ENCODE measurements at regions not wholly inside any gene's neighbourhood (a gene's known extent, or its start where the extent isn't known, plus 50 kb on each side); places are given as distances from the start of the nearest gene placed in this dataset.
"Not testable (repeated sequence)": the region's sequence is repeated elsewhere in the genome, so short reads cannot be mapped to it uniquely, and the experiment has no call there.

- no peak for DNase-seq (ENCODE audit: low read depth)
Observed at GRCh38 chr2:198916548-198917080, 541.1 kb downstream of the SATB2 start.

DNA sequence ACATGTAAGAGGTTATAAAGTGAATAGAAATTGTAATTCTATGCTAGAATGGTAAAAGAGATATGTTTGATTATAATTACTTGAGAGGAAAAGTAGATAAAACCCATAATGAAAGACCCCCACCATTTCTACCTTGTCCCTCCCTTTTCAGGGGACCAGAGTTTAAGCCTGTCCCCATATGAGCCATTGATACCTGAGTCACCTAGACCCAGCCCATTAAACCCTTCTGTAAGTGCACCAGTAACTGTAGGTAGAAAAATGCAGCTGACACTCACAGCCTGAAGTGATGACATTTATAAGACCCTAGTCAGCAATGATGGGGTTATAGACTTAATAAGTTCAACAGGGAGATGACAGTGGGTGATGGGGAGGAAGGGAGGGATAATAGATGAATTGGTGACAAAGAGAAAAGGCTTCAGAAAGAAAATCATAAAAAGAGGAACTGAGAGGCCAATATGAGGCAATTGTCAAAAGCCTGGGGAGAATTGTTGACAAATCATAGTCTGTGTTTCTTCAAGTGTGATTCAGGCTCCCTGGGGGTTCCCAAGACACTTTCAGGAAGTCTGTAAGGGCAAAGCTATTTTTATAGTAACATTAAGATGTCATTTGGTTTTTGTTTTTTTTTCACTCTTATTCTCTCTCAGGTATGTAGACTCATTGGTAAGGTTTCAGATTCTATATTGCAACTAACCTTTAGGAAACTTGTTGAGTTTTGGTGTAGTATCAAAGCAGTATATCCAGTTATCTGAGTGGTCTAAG, 544.2 kb downstream of the SATB2 start:
- DNase-seq (ENCODE audit: low read depth): no peak

- no peak for DNase-seq (ENCODE audit: low read depth)
Observed at GRCh38 chr2:198909525-198910267, 548.0 kb downstream of the SATB2 start.

DNA sequence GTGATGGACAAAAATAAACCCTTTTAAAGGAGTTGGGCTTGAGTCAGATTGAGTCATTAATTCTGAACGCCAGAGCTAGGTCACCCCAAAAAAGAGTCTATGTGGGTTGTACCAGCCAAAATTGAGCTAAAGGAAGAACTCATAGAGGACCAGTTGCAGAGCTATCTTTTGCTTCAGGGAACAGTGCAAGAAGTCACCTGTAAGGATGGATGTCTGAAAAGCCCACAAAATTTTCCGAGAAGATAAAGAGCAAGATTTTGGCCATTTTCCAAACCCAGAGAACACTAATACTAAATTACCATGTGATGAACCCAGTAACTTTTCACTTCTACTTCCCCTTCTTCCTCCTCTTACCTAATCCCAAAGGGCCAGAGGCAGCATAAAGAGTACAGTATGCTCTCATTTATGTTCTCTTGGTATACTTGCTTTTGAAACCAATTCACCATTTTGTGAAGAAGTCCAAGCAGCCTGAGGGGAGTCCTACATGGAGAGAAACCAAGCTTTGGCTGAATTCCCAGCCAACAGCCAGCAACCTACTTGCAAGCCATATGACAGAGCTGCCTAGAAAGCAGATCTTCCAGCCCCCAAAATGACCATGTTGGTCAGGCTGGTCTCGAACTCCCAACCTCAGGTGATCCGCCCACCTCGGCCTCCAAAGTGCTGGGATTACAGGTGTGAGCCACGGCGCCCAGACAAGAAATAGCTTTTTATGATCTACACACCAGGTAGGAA, 551.7 kb downstream of the SATB2 start:
- DNase-seq (ENCODE audit: low read depth): no peak

DNA sequence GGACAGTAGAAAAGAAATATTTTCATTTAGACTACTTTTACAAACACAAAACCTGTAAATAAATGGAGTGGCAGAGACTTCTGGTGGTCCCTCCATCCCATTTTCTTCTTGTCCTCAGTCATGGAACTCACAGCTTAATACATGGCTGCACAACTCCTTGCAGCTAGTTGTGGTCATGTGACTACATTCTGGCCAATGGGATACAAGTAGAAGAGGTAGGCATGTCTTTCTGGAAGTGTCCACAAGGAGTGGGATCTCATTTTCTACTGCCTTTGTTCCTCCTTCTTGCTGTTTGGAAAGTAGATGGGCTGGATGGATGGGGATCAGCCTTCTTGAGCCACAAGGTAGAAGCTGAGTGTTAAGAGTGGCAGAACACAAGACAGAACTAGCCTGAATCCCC, 555.8 kb downstream of the SATB2 start:
- DNase-seq (ENCODE audit: low read depth): no peak

GRCh38 chr2:198900141-198900540, 557.6 kb downstream of the SATB2 start:
- no peak for DNase-seq (ENCODE audit: low read depth)

DNA sequence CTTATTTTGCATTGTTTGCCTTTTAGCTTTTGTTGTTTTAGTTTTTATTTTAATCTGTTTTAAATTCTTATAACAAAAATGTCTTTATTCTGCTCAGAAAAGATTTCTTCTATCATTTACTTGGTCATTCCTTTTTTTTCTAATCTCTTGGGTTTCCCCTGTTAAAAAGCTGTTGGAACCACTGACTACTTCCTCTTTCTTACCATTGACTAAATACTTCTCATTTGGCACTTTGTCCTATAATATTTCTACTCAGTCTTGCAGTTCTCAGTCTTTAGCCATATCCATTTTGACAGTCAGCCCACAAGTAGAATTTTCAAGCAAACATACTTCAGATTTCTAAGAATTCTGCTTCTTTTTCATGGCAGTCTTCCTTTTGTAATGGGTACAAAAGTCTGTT, 567.2 kb downstream of the SATB2 start:
- no peak for DNase-seq (ENCODE audit: low read depth)

- no peak for DNase-seq (ENCODE audit: low read depth)
Observed at GRCh38 chr2:198883604-198884003, 574.1 kb downstream of the SATB2 start.

DNA sequence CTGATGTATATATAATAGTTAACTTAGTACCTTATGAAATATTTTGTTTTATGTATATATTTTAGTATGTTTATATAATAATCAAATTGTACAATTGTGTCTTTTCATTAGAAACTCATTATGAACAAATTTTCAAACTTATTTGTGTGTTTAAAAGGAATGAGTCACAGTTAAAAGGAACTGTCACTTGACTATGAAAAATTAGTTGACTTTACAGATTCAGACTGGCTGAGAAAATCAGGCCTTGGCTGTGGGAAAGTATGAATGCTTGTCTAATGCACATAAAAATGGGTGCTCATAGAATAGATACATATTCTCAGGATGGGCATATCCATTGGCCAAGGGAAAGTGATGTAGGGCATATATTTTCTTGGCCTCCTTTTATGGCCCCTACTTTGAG, 576.8 kb downstream of the SATB2 start:
- no peak for DNase-seq (ENCODE audit: low read depth)

GRCh38 chr2:198880421-198880820, 577.3 kb downstream of the SATB2 start:
- DNase-seq (ENCODE audit: low read depth): no peak

DNA sequence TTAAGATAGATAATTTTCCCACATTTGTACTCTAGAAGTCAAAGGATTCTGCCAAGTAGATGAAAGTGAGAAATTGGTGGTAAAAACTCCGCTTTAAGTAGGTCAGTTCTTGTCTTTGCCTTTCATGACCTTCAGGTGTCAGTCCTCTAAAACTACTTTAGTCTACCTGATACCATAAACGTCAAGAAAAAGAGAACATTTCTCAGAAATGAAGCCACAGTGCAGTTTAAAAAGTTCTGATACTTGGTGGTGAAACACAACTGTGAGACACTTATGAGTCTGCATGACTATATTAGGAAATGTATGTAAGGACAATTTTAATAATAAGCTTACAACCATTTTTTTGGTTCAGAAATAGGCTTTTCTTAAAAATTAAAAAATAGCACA, 583.3 kb downstream of the SATB2 start:
- no peak for DNase-seq (ENCODE audit: low read depth)

GRCh38 chr2:198873503-198874471, 584.0 kb downstream of the SATB2 start:
- no peak for DNase-seq (ENCODE audit: low read depth)

DNA sequence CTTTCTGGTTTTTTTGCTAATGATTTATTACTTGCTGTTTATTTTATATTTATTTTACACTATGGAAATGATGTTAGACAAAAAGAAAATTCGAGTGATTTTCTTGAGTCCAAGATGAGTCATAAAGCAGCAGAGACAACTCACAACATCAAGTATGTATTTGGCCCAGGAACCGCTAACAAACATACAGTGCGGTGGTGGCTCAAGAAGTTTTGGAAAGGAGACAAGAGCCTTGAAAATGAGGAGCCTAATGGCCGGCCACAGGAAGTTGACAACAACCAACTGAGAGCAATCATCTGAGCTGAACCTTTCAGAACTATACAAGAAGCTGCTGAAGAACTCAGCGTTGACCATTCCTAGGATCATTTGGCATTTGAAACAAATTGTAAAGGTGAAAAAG, 594.1 kb downstream of the SATB2 start:
- no peak for DNase-seq (ENCODE audit: low read depth)

- no peak for DNase-seq (ENCODE audit: low read depth)
Observed at GRCh38 chr2:198861080-198861479, 596.7 kb downstream of the SATB2 start.

DNA sequence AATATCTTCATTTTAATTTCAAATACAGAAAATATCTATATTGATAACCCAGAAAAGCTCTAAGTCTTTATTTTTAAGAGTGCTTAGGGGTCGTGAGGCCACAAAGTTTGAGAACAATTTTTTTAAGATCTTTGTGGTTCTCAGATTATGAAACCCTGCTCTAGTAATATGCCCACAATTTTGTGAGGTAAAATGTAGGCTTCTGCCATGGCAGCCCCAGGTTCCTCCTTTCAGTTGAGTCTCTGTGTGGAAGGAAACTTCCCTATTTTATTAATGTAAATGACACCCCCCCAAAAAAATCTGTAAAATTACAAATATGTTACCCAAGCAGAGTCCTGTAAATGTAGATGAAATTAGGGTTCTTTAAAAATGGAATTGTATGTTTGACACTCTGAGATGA, 600.5 kb downstream of the SATB2 start:
- no peak for DNase-seq (ENCODE audit: low read depth)

DNA sequence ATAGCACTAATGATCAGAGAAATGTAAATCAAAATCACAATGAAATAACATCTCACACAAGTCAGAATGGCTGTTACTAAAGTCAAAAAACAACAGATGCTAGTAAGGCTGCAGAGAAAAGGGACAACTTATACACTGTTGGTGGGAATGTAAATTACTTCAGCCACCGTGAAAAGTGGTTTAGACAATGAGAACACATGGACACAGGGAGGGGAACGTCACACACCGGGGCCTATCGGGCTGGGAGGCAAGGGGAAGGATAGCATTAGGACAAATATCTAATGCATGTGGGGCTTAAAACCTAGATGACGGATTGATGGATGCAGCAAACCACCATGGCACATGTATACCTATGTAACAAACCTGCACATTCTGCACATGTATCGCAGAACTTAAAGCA, 602.0 kb downstream of the SATB2 start:
- not testable (repeated sequence) for DNase-seq (ENCODE audit: low read depth)

GRCh38 chr2:198852248-198852647, 605.5 kb downstream of the SATB2 start:
- no peak for DNase-seq (ENCODE audit: low read depth)

- DNase-seq (ENCODE audit: low read depth): no peak
Observed at GRCh38 chr2:198825534-198825933, 632.2 kb downstream of the SATB2 start.

DNA sequence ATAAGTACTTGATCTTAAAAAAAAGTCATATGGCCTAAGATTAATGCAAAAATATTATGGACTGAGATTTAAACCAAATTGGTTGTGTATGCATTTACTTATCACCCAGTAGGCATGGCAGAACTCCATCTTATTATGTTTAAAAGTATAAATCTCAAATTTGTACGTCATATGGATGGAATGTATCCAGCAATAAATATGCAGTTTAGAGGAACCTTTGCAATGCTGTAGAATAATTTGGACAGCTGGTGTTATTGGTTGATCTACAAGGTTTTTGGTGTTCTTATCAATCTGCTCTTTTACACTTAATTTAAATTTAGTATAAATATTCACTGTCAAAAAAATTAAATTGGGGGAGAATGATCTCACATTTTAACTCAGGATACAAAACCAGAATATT, 640.2 kb downstream of the SATB2 start:
- DNase-seq (ENCODE audit: low read depth): no peak

DNA sequence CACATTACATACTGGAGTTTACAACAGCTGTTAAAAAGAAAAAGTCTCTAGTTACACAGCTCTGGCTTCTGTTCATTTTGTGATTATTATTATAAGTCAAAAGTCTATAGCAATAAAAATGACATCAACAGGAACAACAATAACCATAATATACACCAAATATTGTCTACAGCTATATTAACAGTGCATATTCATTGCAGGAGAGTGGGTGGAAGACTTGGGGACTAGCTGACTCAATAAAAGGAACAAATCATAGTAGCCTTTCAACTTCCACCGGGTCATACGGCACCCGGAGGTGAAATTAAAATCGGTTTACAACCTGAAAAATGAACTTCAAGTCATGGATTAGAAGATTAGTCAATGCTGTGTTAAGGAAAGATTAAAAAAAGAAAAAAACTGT, 642.1 kb downstream of the SATB2 start:
- DNase-seq (ENCODE audit: low read depth): no peak

GRCh38 chr2:198811198-198811597, 646.5 kb downstream of the SATB2 start:
- DNase-seq (ENCODE audit: low read depth): no peak
